ENCODE measurements at regions not wholly inside any gene's neighbourhood (a gene's known extent, or its start where the extent isn't known, plus 50 kb on each side); places are given as distances from the start of the nearest gene placed in this dataset.

DNA sequence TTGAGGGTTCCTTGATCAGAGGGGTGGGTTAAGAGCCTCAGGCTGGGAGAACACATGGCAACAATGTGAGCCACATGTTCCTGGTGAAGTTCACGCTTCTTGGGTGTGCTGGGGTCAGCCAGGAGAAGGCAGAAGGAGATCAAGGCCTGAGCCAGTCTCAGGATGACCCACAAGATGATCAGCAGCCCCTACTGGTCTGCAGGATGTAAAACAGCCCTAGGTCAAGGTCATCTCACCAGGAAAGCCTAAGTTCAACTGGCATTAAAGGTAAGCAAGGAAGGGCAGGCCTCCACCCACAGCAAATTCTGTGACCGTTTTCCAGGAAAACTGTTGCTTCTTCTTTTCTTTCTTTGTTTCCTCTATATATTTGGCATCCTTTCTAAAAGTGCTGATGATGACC lies 156.7 kb upstream of the KIRREL3 start:
- no peak for DNase-seq (ENCODE audit: low read depth)

- no peak for DNase-seq (ENCODE audit: low read depth)
Measured at GRCh38 chr11:127149410-127149809, 148.8 kb upstream of the KIRREL3 start.

- DNase-seq (ENCODE audit: low read depth), result no peak
Measured at GRCh38 chr11:127143251-127143650, 142.7 kb upstream of the KIRREL3 start.

DNA sequence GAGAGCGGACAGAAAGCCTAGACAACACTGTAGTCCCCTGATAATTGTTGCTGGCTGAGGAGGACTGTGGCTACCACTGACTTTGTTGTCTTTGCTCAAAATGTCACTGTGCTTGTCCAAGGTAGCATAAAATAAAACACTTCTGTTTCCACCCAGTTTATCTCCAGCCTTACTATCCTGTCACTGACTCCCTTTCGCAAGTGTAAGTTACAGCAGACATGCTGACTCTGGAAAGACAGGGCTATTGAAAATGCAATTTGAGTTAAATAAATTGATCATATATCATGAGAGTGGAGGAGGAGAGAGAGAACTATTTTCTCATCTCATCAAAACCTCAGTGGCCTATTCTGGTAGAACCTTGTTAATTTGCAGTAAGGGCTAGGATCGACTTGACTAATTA lies 138.0 kb upstream of the KIRREL3 start:
- no peak for DNase-seq (ENCODE audit: low read depth)

- no peak for DNase-seq (ENCODE audit: low read depth)
Measured at GRCh38 chr11:127137771-127138280, 137.3 kb upstream of the KIRREL3 start.

- no peak for DNase-seq (ENCODE audit: low read depth)
Measured at GRCh38 chr11:127136438-127136837, 135.9 kb upstream of the KIRREL3 start.

DNA sequence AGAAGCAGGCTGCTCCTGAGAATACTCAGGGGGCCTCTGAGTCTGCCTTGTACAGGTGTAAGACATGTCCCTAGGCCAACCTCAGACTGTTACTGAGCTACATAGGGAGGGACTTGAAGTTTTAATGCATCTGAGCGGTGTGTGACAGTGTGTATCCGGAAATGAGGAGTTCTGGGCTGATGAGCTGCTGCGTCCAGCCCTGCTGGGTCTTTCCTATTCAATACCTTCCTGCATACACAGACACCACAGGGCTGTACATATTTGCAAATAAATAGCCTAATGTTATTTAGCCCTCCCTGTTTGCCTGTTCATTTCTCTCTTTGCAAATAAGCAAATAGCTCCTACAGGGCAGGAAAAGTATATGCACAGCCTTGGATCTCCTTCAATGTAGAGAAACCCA lies 134.7 kb upstream of the KIRREL3 start:
- no peak for DNase-seq (ENCODE audit: low read depth)

DNA sequence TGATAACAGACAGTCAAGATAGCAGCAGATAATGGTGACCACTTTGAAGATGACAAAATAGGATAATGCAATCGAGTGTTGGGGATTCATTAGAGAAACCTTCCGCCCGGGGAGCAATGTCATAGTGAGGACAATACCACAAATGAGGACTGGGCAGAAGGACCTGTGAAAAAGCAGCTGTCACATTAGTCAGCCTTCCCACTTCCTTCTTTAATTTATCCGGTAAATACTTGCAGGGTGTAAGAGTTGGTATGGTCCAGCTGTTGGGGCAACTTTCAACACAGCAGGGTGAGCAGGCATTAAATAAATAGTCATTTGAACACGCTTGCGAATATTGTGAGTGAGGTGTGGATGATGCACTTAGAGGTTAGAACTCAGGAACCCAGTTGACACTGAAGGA lies 132.5 kb upstream of the KIRREL3 start:
- DNase-seq (ENCODE audit: low read depth), result no peak

- no peak for DNase-seq (ENCODE audit: low read depth)
Measured at GRCh38 chr11:127130321-127130720, 129.8 kb upstream of the KIRREL3 start.

DNA sequence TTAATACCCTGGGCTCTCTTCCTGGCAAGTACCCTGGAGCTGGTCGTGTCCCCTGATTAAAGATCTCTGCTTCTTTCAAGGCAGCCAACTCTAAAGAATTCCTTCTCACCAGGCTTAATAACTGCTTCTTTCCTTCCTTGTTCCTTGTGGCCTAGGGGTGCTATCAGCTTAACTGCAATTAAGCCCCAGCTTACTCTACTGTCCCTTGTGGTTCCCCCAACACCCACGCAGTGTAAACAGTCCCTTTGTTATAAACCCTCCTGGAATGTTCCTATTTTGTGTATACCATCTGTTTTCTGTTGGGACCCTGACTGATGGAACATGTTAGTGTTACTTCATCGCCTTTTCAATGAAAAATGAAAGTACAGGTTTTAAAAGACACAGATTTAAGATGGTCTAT lies 126.4 kb upstream of the KIRREL3 start:
- no peak for DNase-seq (ENCODE audit: low read depth)

GRCh38 chr11:127119356-127119755 lies 118.8 kb upstream of the KIRREL3 start:
- DNase-seq (ENCODE audit: low read depth), result no peak

DNA sequence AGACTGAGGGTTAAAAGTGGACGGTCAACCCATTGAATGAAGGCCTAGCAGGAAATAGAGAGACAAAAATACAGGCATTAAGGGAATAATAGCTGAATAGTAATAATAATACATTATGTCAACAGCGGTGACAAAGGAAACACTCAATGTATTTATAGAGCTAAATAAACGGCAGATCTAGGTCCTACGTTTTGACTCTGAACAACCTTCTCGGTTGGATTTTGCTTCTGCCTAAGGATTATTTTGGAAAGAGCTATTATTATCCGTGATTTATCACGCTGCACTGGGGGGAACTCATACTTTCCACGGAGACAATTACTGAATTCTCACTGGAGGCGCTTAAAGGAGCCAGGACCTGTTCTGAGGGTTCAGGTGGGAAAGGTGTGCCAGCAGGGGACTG lies 118.2 kb upstream of the KIRREL3 start:
- no peak for DNase-seq (ENCODE audit: low read depth)

DNA sequence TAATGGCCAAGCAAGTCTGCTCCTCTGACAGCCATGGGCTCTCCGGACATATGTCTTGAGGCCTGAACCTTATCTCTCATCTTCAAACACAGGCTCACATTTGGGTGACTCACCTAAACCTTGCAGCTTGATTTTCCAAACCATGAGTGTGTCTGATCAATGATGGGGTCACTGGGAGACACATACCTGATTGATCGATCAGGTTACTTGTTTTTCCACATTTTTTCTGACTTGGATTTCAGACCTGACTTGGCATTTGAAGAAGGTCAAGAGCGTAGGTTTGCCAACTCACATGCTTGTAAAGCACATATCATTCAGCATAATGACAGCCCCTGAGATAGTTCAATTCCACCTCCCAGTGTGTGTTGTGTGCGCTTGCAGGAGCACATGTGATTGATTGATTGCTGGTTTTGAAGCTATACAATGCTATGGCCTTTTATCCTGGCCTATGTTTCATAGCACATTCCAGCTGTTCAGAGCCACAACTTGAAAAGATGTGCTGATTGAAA lies 116.7 kb upstream of the KIRREL3 start:
- DNase-seq (ENCODE audit: low read depth), result no peak

GRCh38 chr11:127115844-127116243 lies 115.3 kb upstream of the KIRREL3 start:
- no peak for DNase-seq (ENCODE audit: low read depth)

DNA sequence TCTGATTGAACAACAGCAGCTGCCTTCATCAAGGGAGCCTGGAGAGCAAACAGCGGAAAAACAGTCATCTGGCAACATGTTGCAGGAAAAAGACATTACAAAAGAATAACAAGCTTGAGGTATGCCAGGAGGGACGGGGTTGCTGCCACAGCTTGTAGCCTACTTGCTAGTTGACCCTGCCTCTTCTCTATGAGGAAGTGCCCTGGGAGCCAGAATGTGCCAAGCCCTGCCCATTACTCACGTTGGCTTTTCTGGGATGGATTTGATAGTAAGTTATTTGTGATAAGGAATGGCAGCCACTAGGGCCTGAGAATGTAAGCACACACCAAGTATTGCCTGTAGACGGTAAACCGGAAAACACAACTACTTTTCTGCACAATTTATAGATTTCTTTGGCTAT lies 113.5 kb upstream of the KIRREL3 start:
- no peak for DNase-seq (ENCODE audit: low read depth)

GRCh38 chr11:127110542-127110941 lies 110.0 kb upstream of the KIRREL3 start:
- DNase-seq (ENCODE audit: low read depth), result no peak

- no peak for DNase-seq (ENCODE audit: low read depth)
Measured at GRCh38 chr11:127109796-127110480, 109.4 kb upstream of the KIRREL3 start.

- DNase-seq (ENCODE audit: low read depth), result no peak
Measured at GRCh38 chr11:127108838-127109237, 108.3 kb upstream of the KIRREL3 start.

- no peak for DNase-seq (ENCODE audit: low read depth)
Measured at GRCh38 chr11:127106938-127107337, 106.4 kb upstream of the KIRREL3 start.

DNA sequence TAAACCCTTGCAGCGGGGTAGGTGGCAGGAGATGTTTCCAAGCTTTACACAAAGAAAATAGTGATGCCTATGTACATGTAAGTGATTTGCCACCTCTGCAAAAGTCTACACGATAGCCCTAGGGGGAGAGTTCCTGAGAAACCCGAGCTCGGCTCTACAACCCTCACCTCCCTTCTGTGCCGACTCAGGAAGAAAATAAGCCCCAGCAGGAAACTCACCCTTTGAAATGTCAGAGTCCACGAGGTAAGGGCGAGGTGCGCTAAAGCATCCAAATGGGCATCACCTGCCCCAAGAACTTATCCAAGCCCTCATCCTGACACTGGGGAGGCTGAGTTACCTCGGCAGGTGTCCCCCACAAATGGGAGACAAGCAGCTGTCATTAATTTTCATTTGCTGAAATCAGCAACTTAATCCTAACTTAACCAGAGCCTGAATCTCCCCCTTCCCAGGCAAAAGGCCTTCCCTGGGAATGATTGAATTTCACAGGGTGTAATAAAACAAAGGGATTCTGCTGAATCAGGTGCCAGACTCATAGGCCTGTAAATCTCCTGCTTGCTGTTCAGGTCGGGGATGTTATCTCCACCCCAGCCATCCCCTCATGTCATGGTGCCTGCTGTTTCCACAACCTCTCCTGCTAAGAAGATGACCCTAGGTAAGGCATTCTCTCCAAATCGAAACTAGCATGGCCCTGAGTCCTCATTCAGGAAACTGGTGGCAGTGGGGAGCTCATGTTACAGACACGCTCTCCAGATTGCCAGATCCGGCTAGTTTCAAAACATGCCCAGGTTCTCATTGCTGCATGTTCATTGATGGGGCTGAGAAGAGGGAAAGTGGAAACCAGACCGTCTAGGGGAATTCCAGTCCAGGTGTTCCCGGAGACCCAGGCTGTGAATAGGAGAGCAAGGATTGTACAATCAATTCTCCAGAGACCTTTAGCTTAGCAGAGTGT lies 105.3 kb upstream of the KIRREL3 start:
- peak; percentile 34 for DNase-seq (ENCODE audit: low read depth)

DNA sequence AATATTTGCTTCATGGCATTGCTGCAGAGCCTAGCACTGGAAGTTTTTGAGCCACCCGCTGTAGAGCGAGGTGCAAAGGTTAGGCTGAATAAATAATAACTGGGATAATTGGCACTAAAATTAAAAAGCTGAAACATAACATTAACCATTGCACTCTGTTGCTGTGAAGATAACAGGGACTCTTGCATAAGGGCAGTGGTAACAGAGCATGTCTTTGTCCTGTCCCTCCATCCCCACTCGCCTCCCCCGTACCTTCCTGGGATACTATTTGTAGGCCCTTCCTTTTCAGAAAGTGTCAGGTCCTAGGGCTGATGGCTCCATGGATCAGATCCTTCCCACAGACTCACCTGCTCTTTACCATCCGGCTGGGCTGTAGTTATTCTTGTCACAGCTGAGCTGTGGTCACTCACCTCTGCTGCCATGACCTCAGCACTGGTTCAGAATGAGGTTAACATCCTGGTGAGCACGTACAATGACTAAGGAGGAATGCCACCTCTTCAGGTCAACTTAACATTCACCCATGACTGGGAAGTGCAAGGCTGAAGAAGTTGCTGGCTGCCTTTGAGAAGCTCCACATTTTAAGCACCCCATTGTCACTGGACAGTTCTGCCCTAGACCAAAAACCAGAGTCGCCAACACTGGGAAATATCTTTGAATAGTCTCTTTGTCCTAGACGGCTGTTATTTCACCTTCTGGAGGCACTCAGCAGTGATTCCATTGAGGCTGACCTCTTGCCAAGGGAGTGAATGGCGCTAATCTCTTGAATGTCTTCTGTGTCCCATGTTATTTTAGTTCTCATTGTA lies 103.2 kb upstream of the KIRREL3 start:
- no peak for DNase-seq (ENCODE audit: low read depth)

DNA sequence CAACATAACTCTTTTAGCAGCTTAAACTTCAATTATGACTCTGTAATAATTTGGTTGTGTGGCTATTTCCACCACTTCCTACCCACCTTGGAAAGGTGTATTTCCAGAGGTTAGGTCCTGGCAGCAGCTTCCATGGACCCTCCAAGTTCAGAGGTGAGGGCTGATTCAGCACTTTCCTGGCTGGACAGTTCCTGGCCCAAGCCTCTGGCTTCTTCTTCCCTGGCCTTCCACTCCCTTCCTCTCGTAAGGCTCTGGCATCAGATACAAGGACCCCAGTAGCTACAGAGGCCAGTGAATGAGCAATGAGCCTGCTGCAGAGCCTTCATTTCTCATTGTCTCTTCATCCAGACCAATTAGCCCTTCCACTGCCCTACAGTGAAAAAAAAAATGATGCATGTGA lies 98.1 kb upstream of the KIRREL3 start:
- no peak for DNase-seq (ENCODE audit: low read depth)
